WI38 (cell line): ENCODE measurements at regions not wholly inside any gene's neighbourhood (a gene's known extent, or its start where the extent isn't known, plus 50 kb on each side); places are given as distances from the start of the nearest gene placed in this dataset.

Source experiments
- H3K4me3 ChIP-seq: 2 replicates; pipeline ENCODE4 v1.5.1; 2011; ENCODE audit warnings: low read depth, mild to moderate bottlenecking, control low read depth, low read length
- CTCF ChIP-seq: IDR thresholded peaks from 2 replicates; pipeline ENCODE4 v1.5.1; 2012; ENCODE audit warnings: low read depth, mild to moderate bottlenecking, control low read depth, low read length

- no peak overlapping the region for H3K4me3 ChIP-seq
- TF ChIP-seq CTCF = no peak
Observed at GRCh38 chr11:86741839-86742805, 58.2 kb upstream of the PRSS23 start.

- H3K4me3 ChIP-seq = no peak overlapping the region
- TF ChIP-seq CTCF = no peak
Observed at GRCh38 chr11:86741484-86741835, 58.9 kb upstream of the PRSS23 start.

- no peak overlapping the region for H3K4me3 ChIP-seq
- no peak for TF ChIP-seq CTCF
Observed at GRCh38 chr11:86740628-86741483, 59.5 kb upstream of the PRSS23 start.

GRCh38 chr11:86738568-86738967 lies 61.8 kb upstream of the PRSS23 start:
- no peak for TF ChIP-seq CTCF
- no peak overlapping the region for H3K4me3 ChIP-seq

- no peak overlapping the region for H3K4me3 ChIP-seq
- TF ChIP-seq CTCF = no peak
Observed at GRCh38 chr11:86737737-86738136, 62.6 kb upstream of the PRSS23 start.

- H3K4me3 ChIP-seq = no peak overlapping the region
- TF ChIP-seq CTCF = no peak
Observed at GRCh38 chr11:86737230-86737629, 63.1 kb upstream of the PRSS23 start.
